C4-2B (cell line): ENCODE measurements at regions not wholly inside any gene's neighbourhood (a gene's known extent, or its start where the extent isn't known, plus 50 kb on each side); places are given as distances from the start of the nearest gene placed in this dataset.

Source experiments
- CTCF ChIP-seq: fragments of 450-650 bp; conservative IDR thresholded peaks from 2 replicates; pipeline ENCODE4 v1.5.1; 2017; ENCODE audit warnings: mild to moderate bottlenecking
- ZFX ChIP-seq: fragments of 450-650 bp; IDR thresholded peaks from 2 replicates; pipeline ENCODE4 v1.6.1; 2017

GRCh38 chr9:108709997-108710396, 145.8 kb downstream of the ACTL7B start:
- no peak for TF ChIP-seq CTCF
- TF ChIP-seq ZFX = no peak
